ENCODE measurements at regions not wholly inside any gene's neighbourhood (a gene's known extent, or its start where the extent isn't known, plus 50 kb on each side); places are given as distances from the start of the nearest gene placed in this dataset.

- TF ChIP-seq, protein P1, sequence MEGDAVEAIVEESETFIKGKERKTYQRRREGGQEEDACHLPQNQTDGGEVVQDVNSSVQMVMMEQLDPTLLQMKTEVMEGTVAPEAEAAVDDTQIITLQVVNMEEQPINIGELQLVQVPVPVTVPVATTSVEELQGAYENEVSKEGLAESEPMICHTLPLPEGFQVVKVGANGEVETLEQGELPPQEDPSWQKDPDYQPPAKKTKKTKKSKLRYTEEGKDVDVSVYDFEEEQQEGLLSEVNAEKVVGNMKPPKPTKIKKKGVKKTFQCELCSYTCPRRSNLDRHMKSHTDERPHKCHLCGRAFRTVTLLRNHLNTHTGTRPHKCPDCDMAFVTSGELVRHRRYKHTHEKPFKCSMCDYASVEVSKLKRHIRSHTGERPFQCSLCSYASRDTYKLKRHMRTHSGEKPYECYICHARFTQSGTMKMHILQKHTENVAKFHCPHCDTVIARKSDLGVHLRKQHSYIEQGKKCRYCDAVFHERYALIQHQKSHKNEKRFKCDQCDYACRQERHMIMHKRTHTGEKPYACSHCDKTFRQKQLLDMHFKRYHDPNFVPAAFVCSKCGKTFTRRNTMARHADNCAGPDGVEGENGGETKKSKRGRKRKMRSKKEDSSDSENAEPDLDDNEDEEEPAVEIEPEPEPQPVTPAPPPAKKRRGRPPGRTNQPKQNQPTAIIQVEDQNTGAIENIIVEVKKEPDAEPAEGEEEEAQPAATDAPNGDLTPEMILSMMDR (IDR thresholded peaks at IDR 0.05; ENCODE audit: low read length), result no peak
- TF ChIP-seq EZH2 (IDR thresholded peaks at IDR 0.05; ENCODE audit: borderline replicate concordance, low read length), result no peak
Observed at GRCh38 chr14:89658977-89659670, 242.1 kb upstream of the FOXN3 start.

Data from OCI-LY1 (cell line).